Keratinocyte (primary cell): ENCODE measurements at regions not wholly inside any gene's neighbourhood (a gene's known extent, or its start where the extent isn't known, plus 50 kb on each side); places are given as distances from the start of the nearest gene placed in this dataset.

Source experiments
- EZH2 ChIP-seq: IDR thresholded peaks from one replicate; pipeline ENCODE4 v1.6.1; 2012; ENCODE audit warnings: inconsistent platforms, mild to moderate bottlenecking, low read length, moderate library complexity
- TF ChIP-seq, protein P1 (sequence below), 3 experiments: IDR thresholded peaks in 1 of 3; conservative IDR thresholded peaks in 1 of 3; optimal IDR thresholded peaks in 1 of 3; 2 replicates in 2 of 3; 3 replicates in 1 of 3; pipeline versions ENCODE3 to v1.5.1; 2011; ENCODE audit warnings: low read length in 3 of 3, mild to moderate bottlenecking in 3 of 3, moderate library complexity in 2 of 3, control low read depth in 1 of 3, inconsistent platforms in 1 of 3; ENCODE audit not compliant: insufficient read depth in 2 of 3; ENCODE audit errors: extremely low read depth in 1 of 3

DNA sequence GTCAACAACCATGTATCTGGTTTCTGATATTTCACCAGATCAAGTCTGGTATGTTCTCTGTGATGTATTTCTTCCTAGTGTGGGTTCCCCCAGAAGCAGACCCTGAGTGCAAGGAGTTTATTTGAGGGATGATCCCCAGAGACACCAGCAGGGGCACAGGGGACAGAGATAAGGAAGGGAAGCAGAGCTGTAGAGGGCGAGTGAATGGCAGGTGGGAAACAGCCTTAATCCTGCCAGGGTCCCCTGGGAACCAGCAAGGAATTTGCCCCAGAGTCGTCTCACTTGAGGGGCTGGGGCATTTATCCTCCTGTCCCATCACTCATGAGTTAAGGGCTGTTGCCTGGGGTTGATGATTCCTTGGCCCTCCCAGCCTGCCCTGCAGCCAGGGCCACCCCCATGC, 206.4 kb upstream of the BCOR start:
- TF ChIP-seq, protein P1, sequence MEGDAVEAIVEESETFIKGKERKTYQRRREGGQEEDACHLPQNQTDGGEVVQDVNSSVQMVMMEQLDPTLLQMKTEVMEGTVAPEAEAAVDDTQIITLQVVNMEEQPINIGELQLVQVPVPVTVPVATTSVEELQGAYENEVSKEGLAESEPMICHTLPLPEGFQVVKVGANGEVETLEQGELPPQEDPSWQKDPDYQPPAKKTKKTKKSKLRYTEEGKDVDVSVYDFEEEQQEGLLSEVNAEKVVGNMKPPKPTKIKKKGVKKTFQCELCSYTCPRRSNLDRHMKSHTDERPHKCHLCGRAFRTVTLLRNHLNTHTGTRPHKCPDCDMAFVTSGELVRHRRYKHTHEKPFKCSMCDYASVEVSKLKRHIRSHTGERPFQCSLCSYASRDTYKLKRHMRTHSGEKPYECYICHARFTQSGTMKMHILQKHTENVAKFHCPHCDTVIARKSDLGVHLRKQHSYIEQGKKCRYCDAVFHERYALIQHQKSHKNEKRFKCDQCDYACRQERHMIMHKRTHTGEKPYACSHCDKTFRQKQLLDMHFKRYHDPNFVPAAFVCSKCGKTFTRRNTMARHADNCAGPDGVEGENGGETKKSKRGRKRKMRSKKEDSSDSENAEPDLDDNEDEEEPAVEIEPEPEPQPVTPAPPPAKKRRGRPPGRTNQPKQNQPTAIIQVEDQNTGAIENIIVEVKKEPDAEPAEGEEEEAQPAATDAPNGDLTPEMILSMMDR (optimal IDR thresholded peaks at IDR 0.05 in 1 of 3, IDR thresholded peaks at IDR 0.05 in 1 of 3, conservative IDR thresholded peaks at IDR 0.05 in 1 of 3; ENCODE audit: extremely low read depth in 1 of 3, insufficient read depth in 2 of 3, low read length in 3 of 3), result no peak
- TF ChIP-seq EZH2, result no peak
